ENCODE measurements at regions not wholly inside any gene's neighbourhood (a gene's known extent, or its start where the extent isn't known, plus 50 kb on each side); places are given as distances from the start of the nearest gene placed in this dataset.

GRCh38 chr2:8469709-8470493 lies 212.0 kb upstream of the ID2 start:
- Histone ChIP-seq H3K9me2 (ENCODE audit: insufficient read depth, low read length) (no peaks in the 10 kb centered on the region), H3K79me2 (replicated peaks; ENCODE audit: insufficient read depth, low read length) (no peaks in the 10 kb centered on the region), H3F3A (ENCODE audit: insufficient read depth, low read length, poor library complexity, severe bottlenecking) (no peaks in the 10 kb centered on the region), H3K36me3 (ENCODE audit: insufficient read depth, low read length) (no peaks in the 10 kb centered on the region), H3K27me3 (ENCODE audit: insufficient read depth, low read depth, low read length) (no peaks in the 10 kb centered on the region), H3K27ac (ENCODE audit: low read length) (no peak overlapping the region), H3K4me2 (ENCODE audit: low read length) (no peak overlapping the region), H3K9ac (ENCODE audit: low read length) (no peak overlapping the region), H4K20me1 (ENCODE audit: insufficient read depth) (no peaks in the 10 kb centered on the region), H3K4me3 (ENCODE audit: low read length) (no peak overlapping the region), H2AFZ (ENCODE audit: low read depth, low read length) (no peak overlapping the region), H3K9me3 (ENCODE audit: low read length) (no peaks in the 10 kb centered on the region)
- TF ChIP-seq MXI1 (conservative IDR thresholded peaks at IDR 0.05; ENCODE audit: poor library complexity, severe bottlenecking) (no peak), RAD21 (conservative IDR thresholded peaks at IDR 0.05) (no peak), TAF1 (IDR thresholded peaks at IDR 0.05; ENCODE audit: low read depth) (no peak), EZH2 (IDR thresholded peaks at IDR 0.05; ENCODE audit: borderline replicate concordance, insufficient read depth, low read length, poor library complexity, severe bottlenecking) (no peak), POLR2AphosphoS5 (IDR thresholded peaks at IDR 0.05) (no peak), CTCF (IDR thresholded peaks at IDR 0.05; ENCODE audit: poor library complexity, severe bottlenecking) (no peak), EP300 (conservative IDR thresholded peaks at IDR 0.05; ENCODE audit: poor library complexity, severe bottlenecking) (no peak), REST (IDR thresholded peaks at IDR 0.05; ENCODE audit: borderline replicate concordance) (no peak), SMC3 (conservative IDR thresholded peaks at IDR 0.05; ENCODE audit: poor library complexity) (no peak)

- H3K9me2 ChIP-seq (ENCODE audit: insufficient read depth, low read length) = no peaks in the 10 kb centered on the region
- H3K4me3 ChIP-seq (ENCODE audit: low read length) = no peak overlapping the region
- H3K9me3 ChIP-seq (ENCODE audit: low read length) = no peaks in the 10 kb centered on the region
- no peak overlapping the region for H3K27ac ChIP-seq (ENCODE audit: low read length)
- no peak for TF ChIP-seq TAF1 (IDR thresholded peaks at IDR 0.05; ENCODE audit: low read depth)
- TF ChIP-seq SMC3 (conservative IDR thresholded peaks at IDR 0.05; ENCODE audit: poor library complexity) = no peak
- TF ChIP-seq REST (IDR thresholded peaks at IDR 0.05; ENCODE audit: borderline replicate concordance) = no peak
- no peak for TF ChIP-seq MXI1 (conservative IDR thresholded peaks at IDR 0.05; ENCODE audit: poor library complexity, severe bottlenecking)
- no peak for TF ChIP-seq CTCF (IDR thresholded peaks at IDR 0.05; ENCODE audit: poor library complexity, severe bottlenecking)
- TF ChIP-seq EP300 (conservative IDR thresholded peaks at IDR 0.05; ENCODE audit: poor library complexity, severe bottlenecking) = no peak
- no peak for TF ChIP-seq EZH2 (IDR thresholded peaks at IDR 0.05; ENCODE audit: borderline replicate concordance, insufficient read depth, low read length, poor library complexity, severe bottlenecking)
- TF ChIP-seq POLR2AphosphoS5 (IDR thresholded peaks at IDR 0.05) = no peak
- no peak for TF ChIP-seq RAD21 (conservative IDR thresholded peaks at IDR 0.05)
- no peaks in the 10 kb centered on the region for H3F3A ChIP-seq (ENCODE audit: insufficient read depth, low read length, poor library complexity, severe bottlenecking)
- H3K36me3 ChIP-seq (ENCODE audit: insufficient read depth, low read length) = no peaks in the 10 kb centered on the region
- no peak overlapping the region for H3K4me2 ChIP-seq (ENCODE audit: low read length)
- H2AFZ ChIP-seq (ENCODE audit: low read depth, low read length) = no peak overlapping the region
- no peaks in the 10 kb centered on the region for H4K20me1 ChIP-seq (ENCODE audit: insufficient read depth)
- H3K27me3 ChIP-seq (ENCODE audit: insufficient read depth, low read depth, low read length) = no peaks in the 10 kb centered on the region
- no peaks in the 10 kb centered on the region for H3K79me2 ChIP-seq (replicated peaks; ENCODE audit: insufficient read depth, low read length)
- no peak overlapping the region for H3K9ac ChIP-seq (ENCODE audit: low read length)
These were observed 209.1 kb upstream of the ID2 start for GRCh38 chr2:8472545-8473323.

Measured in neural cell (in vitro differentiated cells).